Sigmoid colon (tissue), 4 donors: ENCODE measurements at regions not wholly inside any gene's neighbourhood (a gene's known extent, or its start where the extent isn't known, plus 50 kb on each side); places are given as distances from the start of the nearest gene placed in this dataset.

Experiments
- POLR2AphosphoS5 ChIP-seq, 4 donors: sonication (generic); formaldehyde crosslinking; IDR thresholded peaks; one replicate each; pipeline ENCODE4 v1.6.1; 2017; ENCODE audit warnings: antibody characterized with exemption in 4 of 4
- TF ChIP-seq, protein P1 (sequence below), 4 experiments: fragments of 450-650 bp in 3 of 4; fragments of 200-600 bp in 1 of 4; IDR thresholded peaks; one replicate each; pipeline ENCODE4 v1.5.1; 2016 to 2019; ENCODE audit warnings: antibody characterized with exemption in 4 of 4, mild to moderate bottlenecking in 3 of 4, moderate library complexity in 2 of 4

DNA sequence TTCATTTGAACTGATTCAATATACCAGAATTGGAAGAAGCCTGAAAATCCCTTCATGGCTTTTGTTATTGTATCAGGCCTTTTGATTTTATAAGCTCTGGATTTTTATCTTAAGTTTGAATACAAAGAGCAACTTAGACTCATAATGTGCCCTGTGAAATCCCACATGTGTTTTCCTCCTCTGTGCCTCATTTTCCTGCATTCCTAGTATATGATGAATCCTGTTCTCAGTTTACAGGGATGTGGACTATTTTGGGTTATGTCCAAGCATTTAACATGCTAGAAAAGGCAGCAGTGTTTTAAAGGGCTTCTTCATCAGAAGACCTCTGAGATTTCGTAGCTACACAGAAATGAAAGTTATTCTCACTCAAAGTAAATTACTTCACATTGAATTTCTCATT lies 455.0 kb downstream of the RFPL4B start:
- TF ChIP-seq, protein P1, sequence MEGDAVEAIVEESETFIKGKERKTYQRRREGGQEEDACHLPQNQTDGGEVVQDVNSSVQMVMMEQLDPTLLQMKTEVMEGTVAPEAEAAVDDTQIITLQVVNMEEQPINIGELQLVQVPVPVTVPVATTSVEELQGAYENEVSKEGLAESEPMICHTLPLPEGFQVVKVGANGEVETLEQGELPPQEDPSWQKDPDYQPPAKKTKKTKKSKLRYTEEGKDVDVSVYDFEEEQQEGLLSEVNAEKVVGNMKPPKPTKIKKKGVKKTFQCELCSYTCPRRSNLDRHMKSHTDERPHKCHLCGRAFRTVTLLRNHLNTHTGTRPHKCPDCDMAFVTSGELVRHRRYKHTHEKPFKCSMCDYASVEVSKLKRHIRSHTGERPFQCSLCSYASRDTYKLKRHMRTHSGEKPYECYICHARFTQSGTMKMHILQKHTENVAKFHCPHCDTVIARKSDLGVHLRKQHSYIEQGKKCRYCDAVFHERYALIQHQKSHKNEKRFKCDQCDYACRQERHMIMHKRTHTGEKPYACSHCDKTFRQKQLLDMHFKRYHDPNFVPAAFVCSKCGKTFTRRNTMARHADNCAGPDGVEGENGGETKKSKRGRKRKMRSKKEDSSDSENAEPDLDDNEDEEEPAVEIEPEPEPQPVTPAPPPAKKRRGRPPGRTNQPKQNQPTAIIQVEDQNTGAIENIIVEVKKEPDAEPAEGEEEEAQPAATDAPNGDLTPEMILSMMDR (IDR thresholded peaks at IDR 0.05): no peak
- no peak for TF ChIP-seq POLR2AphosphoS5 (IDR thresholded peaks at IDR 0.05)
